ENCODE measurements at regions not wholly inside any gene's neighbourhood (a gene's known extent, or its start where the extent isn't known, plus 50 kb on each side); places are given as distances from the start of the nearest gene placed in this dataset.
"Not testable (repeated sequence)": the region's sequence is repeated elsewhere in the genome, so short reads cannot be mapped to it uniquely, and the experiment has no call there.

DNA sequence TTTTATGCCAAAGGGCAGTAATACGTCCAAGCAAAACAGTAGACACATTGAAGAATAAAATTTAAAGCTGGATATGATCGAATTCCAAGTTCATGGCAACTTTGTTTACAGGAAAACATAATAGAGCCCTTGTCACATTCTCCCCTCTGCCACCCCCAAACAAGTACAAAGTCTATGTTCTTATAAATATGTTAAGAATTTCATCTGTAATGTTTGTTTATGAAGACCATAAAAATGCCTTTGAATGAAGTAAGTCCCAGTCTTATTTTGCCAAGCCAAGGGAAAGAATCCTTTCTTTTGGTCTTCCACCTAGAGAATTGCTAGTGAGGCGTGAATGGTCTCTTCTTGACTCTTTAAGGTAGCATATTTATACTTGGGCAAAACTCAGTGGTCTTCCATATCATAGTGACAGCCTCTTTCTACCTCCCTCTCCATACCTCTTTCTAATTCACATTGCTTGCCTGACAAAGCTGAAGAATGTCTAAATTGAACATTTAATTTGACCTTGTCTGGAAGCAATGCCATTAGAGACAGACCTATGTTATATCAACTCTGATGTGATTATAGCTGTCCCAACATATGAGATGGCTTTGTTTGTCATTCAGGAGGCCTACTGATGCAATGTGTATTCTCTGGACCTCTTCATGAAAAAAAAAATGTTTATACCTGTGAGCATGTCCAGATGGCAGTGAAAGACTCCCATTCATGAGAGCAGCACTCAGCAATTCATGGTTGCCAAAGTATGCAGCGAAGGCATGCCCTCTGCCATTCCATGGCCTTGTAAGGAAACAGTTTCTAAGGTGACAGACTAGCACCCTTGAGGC, 70.6 kb upstream of the CCN2 start:
- no peak overlapping the region for H3K9ac ChIP-seq (ENCODE audit: low read length)
- H3K4me1 ChIP-seq (ENCODE audit: control insufficient read depth, insufficient read depth, low read length): peaks cover 5% of the 10 kb centered on the region
- H3K9me3 ChIP-seq (ENCODE audit: control insufficient read depth, low read length): no peaks in the 10 kb centered on the region
- no peaks in the 10 kb centered on the region for H3K36me3 ChIP-seq (ENCODE audit: control insufficient read depth, insufficient read depth, low read length)
- no peak overlapping the region for H3K4me3 ChIP-seq (ENCODE audit: low read length)
- no peaks in the 10 kb centered on the region for H3K27me3 ChIP-seq (ENCODE audit: control insufficient read depth, insufficient read depth, low read length)

DNA sequence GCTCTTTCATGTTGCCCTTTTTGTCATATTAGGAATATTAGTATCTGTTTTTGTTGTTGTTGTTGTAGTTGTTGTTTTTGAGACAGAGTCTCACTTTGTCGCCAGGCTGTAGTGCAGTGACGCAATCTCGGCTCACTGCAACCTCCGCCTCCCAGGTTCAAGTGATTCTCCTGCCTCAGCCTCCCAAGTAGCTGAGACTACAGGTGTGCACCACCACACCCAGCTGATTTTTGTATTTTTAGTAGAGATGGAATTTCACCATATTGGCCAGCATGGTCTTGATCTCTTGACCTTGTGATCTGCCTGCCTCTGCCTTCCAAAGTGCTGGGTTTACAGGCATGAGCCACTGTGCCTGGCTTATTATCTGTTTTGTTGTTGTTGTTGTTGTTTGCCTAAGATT, 69.7 kb upstream of the CCN2 start:
- not testable (repeated sequence) for H3K9ac ChIP-seq (ENCODE audit: low read length); H3K9me3 ChIP-seq (ENCODE audit: control insufficient read depth, low read length); H3K36me3 ChIP-seq (ENCODE audit: control insufficient read depth, insufficient read depth, low read length); H3K4me3 ChIP-seq (ENCODE audit: low read length); H3K27me3 ChIP-seq (ENCODE audit: control insufficient read depth, insufficient read depth, low read length); H3K4me1 ChIP-seq (ENCODE audit: control insufficient read depth, insufficient read depth, low read length)

DNA sequence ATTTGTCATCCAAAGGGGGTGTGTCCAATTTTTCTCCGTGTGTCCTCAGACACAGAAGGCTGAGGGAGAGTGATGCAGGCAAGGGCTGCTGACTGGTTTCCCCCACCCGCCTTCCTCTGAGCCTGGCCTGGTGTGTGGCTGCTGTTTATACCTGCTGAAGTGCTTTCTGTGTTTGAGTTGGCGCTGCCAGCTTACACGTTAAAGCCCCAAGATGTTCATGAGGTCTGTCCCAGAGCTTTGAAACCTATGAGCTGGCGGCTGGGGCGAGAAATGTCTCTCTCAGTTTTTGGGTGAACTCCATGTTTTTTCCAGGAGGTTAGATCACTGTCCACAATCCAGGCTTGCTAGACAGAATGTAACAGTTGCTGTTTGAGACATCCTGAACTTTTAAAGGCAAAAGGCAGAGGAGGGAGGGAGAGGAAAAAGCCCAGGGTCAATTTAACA, 69.0 kb upstream of the CCN2 start:
- Histone ChIP-seq H3K9me3 (ENCODE audit: control insufficient read depth, low read length) (no peaks in the 10 kb centered on the region), H3K4me3 (ENCODE audit: low read length) (no peak overlapping the region), H3K36me3 (ENCODE audit: control insufficient read depth, insufficient read depth, low read length) (no peaks in the 10 kb centered on the region), H3K4me1 (ENCODE audit: control insufficient read depth, insufficient read depth, low read length) (peaks cover 5% of the 10 kb centered on the region), H3K27me3 (ENCODE audit: control insufficient read depth, insufficient read depth, low read length) (no peaks in the 10 kb centered on the region), H3K9ac (ENCODE audit: low read length) (no peak overlapping the region)

DNA sequence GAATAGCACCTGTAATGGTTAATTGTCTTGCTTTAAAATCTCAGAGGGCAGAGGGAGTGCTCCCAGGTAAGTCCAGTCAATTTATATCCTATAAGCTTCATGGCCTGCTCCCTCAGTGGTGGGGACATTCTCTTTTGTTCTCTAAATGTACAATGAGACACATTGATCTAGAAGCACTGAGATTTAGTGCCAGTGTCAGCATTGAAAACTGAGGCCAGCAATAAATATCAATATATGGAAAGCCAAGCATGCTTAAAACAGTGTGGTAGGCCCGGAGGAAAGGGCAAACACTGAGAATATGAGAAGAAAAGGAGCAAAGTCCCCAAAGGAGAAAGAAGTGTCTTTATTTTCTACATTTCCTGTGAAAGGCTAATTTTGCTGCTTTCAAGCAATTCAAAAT, 68.4 kb upstream of the CCN2 start:
- H3K9me3 ChIP-seq (ENCODE audit: control insufficient read depth, low read length): no peaks in the 10 kb centered on the region
- no peaks in the 10 kb centered on the region for H3K27me3 ChIP-seq (ENCODE audit: control insufficient read depth, insufficient read depth, low read length)
- H3K4me1 ChIP-seq (ENCODE audit: control insufficient read depth, insufficient read depth, low read length): peaks cover 5% of the 10 kb centered on the region
- no peak overlapping the region for H3K4me3 ChIP-seq (ENCODE audit: low read length)
- no peak overlapping the region for H3K9ac ChIP-seq (ENCODE audit: low read length)
- H3K36me3 ChIP-seq (ENCODE audit: control insufficient read depth, insufficient read depth, low read length): no peaks in the 10 kb centered on the region

DNA sequence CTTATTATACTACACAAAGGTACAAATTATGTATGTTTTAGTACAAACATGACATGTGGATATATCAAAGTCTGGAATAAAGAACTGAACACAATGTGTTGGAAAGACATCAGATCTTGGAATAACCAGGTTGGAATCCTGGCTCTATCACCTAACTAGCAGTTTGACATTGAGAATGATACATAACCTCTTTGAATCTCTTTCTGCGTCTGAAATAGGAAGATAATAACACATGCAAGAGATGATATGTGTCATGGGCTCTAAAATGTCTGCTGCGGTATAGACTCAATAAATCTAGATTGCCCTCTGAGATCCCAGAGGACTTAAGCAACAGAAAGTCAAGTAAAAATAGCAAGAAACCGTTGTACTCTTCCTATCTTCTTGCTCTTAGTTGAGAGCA, 66.8 kb upstream of the CCN2 start:
- Histone ChIP-seq H3K4me3 (ENCODE audit: low read length) (no peak overlapping the region), H3K9me3 (ENCODE audit: control insufficient read depth, low read length) (no peaks in the 10 kb centered on the region), H3K27me3 (ENCODE audit: control insufficient read depth, insufficient read depth, low read length) (no peaks in the 10 kb centered on the region), H3K9ac (ENCODE audit: low read length) (no peak overlapping the region), H3K4me1 (ENCODE audit: control insufficient read depth, insufficient read depth, low read length) (peaks cover 5% of the 10 kb centered on the region), H3K36me3 (ENCODE audit: control insufficient read depth, insufficient read depth, low read length) (no peaks in the 10 kb centered on the region)

DNA sequence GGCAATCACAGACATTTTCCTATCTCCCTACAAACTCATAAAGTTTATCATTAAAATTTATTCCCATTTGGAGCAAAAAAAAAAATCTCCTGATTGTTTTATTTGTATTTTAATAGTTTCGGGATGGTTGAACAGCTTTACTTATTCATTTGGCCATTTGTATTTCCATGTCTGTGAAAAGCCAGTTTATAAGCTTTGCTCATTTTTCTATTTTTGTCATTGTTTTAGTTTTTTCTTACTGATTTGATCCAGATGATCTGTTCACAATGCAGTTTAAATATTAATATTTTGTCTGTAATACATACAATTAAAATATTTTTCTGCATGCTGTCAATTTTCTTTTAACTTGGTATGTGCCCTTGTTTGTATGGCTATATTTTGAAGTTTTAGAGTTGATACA, 65.2 kb upstream of the CCN2 start:
- H3K27me3 ChIP-seq (ENCODE audit: control insufficient read depth, insufficient read depth, low read length): no peaks in the 10 kb centered on the region
- no peak overlapping the region for H3K9ac ChIP-seq (ENCODE audit: low read length)
- H3K4me1 ChIP-seq (ENCODE audit: control insufficient read depth, insufficient read depth, low read length): peaks cover 5% of the 10 kb centered on the region
- H3K36me3 ChIP-seq (ENCODE audit: control insufficient read depth, insufficient read depth, low read length): no peaks in the 10 kb centered on the region
- no peak overlapping the region for H3K4me3 ChIP-seq (ENCODE audit: low read length)
- no peaks in the 10 kb centered on the region for H3K9me3 ChIP-seq (ENCODE audit: control insufficient read depth, low read length)

DNA sequence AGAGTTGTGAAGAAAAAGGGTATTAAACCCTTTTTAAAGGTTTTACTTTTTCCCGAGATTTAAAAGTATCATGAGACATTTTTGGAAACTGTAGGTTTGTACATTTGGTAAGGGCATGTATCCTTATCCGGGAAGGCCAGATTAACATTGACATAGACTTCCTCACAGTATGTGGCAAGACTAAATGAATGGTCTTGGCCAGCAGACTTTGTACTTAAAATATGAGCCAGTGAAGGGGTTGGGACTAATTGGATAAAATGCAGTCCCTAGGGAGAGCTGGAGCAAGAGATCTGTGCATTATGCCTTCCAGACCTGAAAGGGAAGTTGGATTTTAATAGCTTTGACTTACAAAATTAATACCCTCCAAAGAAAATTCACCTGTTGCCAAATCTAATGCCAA, 60.4 kb upstream of the CCN2 start:
- Histone ChIP-seq H3K4me1 (ENCODE audit: control insufficient read depth, insufficient read depth, low read length) (no peaks in the 10 kb centered on the region), H3K27me3 (ENCODE audit: control insufficient read depth, insufficient read depth, low read length) (no peaks in the 10 kb centered on the region), H3K36me3 (ENCODE audit: control insufficient read depth, insufficient read depth, low read length) (no peaks in the 10 kb centered on the region), H3K4me3 (ENCODE audit: low read length) (no peak overlapping the region), H3K9me3 (ENCODE audit: control insufficient read depth, low read length) (no peaks in the 10 kb centered on the region), H3K9ac (ENCODE audit: low read length) (no peak overlapping the region)

DNA sequence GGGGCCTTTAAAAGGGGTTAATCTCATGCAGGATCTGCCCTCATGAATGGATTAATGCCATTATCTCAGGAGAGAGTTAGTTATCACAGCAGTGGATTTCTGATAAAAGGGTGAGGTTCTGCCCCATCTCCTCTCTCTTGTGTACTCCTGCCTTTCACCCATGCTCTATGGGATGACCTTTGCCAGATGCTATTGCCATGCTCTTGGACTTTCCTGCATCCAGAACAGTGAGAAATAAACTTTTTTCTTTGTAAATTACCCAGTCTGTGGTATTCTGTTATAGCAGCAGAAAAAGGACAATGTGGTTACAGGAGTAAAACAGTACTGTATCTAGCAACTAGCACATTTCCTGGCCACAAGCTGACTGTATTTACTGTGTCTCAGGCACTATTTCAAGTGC, 58.0 kb upstream of the CCN2 start:
- Histone ChIP-seq H3K9me3 (ENCODE audit: control insufficient read depth, low read length) (no peaks in the 10 kb centered on the region), H3K27me3 (ENCODE audit: control insufficient read depth, insufficient read depth, low read length) (no peaks in the 10 kb centered on the region), H3K36me3 (ENCODE audit: control insufficient read depth, insufficient read depth, low read length) (no peaks in the 10 kb centered on the region), H3K4me1 (ENCODE audit: control insufficient read depth, insufficient read depth, low read length) (peaks cover 6% of the 10 kb centered on the region), H3K4me3 (ENCODE audit: low read length) (no peak overlapping the region), H3K9ac (ENCODE audit: low read length) (no peak overlapping the region)

DNA sequence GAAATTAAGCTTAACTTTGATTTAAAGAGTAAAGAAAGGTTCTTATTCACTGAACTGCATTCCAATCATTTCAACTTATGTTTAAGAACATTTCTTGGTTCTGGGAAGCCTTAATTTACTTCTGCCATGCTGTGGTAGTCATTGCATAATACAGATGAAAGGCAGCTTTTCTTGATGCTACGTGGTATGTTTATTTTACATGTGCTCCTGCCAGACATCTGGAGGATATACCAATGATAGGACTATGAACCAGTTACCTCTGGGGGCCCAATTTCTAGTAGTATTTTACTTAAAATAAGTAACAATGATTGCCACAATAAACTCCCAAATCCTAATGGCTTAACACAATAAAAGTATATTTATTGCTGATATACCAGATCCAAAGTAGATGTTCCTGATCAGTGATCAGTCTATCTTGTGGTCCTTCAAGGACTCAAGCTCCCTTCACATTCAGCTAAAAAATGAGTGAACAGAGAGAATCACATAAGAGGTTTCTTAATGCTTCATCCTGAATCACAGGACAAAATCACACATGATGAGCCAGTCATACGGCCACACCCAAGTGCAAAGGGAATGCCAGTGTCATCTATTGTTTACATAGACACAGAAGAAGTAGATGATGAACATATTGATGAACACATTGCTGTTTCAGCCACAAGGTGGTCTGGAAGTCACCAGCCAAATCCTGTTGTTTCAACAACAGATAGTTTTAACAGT, 56.5 kb upstream of the CCN2 start:
- Histone ChIP-seq H3K36me3 (ENCODE audit: control insufficient read depth, insufficient read depth, low read length) (no peaks in the 10 kb centered on the region), H3K9ac (ENCODE audit: low read length) (no peak overlapping the region), H3K27me3 (ENCODE audit: control insufficient read depth, insufficient read depth, low read length) (no peaks in the 10 kb centered on the region), H3K4me3 (ENCODE audit: low read length) (no peak overlapping the region), H3K4me1 (ENCODE audit: control insufficient read depth, insufficient read depth, low read length) (peaks cover 6% of the 10 kb centered on the region), H3K9me3 (ENCODE audit: control insufficient read depth, low read length) (no peaks in the 10 kb centered on the region)

DNA sequence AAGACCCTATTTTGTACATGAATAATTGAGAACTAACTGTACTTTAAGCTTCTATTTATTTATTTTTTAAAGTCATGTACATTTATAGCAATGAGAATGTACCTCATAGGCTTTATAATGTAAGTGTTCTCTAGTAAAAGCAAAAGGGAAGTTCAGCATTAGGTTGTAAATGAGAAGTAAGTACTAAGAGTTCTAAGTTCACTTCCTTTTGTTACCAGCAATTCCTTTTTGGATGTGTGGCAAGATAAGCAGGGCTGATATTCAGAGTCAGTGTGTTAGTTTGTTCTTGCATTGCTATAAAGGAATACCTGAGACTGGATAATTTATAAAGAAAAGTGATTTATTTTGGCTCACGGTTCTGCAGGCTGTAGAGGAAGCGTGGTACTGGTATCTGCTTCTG, 54.0 kb upstream of the CCN2 start:
- H3K4me3 ChIP-seq (ENCODE audit: low read length): no peak overlapping the region
- H3K36me3 ChIP-seq (ENCODE audit: control insufficient read depth, insufficient read depth, low read length): no peaks in the 10 kb centered on the region
- H3K9ac ChIP-seq (ENCODE audit: low read length): no peak overlapping the region
- H3K27me3 ChIP-seq (ENCODE audit: control insufficient read depth, insufficient read depth, low read length): no peaks in the 10 kb centered on the region
- H3K9me3 ChIP-seq (ENCODE audit: control insufficient read depth, low read length): no peaks in the 10 kb centered on the region
- H3K4me1 ChIP-seq (ENCODE audit: control insufficient read depth, insufficient read depth, low read length): peaks cover 6% of the 10 kb centered on the region

DNA sequence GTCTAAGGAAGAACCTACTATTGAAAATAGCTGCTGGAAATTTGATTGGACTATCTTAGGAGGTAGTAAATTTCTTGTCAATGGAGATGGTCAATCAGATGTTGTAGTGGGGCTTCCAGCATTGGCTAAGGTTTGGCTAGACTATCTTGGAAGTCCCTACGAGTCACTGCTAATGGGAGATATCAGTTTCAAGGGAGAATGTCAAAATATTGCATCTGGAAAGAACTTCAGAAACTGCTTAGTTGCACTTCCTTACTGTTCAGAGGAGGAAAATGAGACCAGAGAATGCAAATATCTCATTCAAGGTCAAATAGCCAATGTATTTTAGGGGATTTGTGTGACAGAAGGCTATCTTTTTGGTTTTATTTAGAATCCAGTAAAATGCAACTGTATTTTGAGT, 53.5 kb upstream of the CCN2 start:
- no peaks in the 10 kb centered on the region for H3K36me3 ChIP-seq (ENCODE audit: control insufficient read depth, insufficient read depth, low read length)
- H3K4me1 ChIP-seq (ENCODE audit: control insufficient read depth, insufficient read depth, low read length): peaks cover 6% of the 10 kb centered on the region
- no peaks in the 10 kb centered on the region for H3K9me3 ChIP-seq (ENCODE audit: control insufficient read depth, low read length)
- no peak overlapping the region for H3K4me3 ChIP-seq (ENCODE audit: low read length)
- no peak overlapping the region for H3K9ac ChIP-seq (ENCODE audit: low read length)
- no peaks in the 10 kb centered on the region for H3K27me3 ChIP-seq (ENCODE audit: control insufficient read depth, insufficient read depth, low read length)

DNA sequence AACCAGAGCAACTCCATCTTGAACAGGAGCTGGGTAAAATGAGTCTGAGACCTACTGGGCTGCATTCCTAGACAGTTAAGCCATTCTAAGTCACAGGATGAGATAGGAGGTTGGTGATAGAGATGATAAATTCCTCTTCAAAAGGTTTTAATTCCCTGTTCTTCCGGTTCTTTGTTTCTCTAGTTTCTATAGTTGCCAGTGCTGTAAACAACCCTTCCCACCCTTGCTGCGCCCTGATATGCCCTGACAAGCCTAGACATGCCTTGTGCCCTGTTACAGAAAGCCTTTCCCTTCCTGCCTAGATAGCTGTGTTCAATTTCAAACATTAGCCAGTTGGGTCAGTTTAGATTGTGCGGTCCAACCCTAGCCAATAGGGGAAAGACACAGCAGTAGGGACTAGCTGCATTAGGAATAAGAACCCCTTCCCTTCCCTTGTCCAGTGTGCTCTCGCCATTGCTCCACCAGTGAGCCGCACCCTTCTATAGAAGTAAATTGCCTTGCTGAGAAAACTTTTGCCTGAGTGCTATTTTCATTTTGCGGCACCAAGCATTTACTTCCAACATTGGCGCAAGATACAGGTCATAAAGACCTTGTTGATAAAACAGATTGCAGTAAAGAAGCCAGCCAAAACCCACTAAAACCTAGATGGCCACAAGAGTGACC, 52.5 kb upstream of the CCN2 start:
- Histone ChIP-seq H3K4me1 (ENCODE audit: control insufficient read depth, insufficient read depth, low read length) (peaks cover 6% of the 10 kb centered on the region), H3K9ac (ENCODE audit: low read length) (no peak overlapping the region), H3K27me3 (ENCODE audit: control insufficient read depth, insufficient read depth, low read length) (no peaks in the 10 kb centered on the region), H3K36me3 (ENCODE audit: control insufficient read depth, insufficient read depth, low read length) (no peaks in the 10 kb centered on the region), H3K9me3 (ENCODE audit: control insufficient read depth, low read length) (no peaks in the 10 kb centered on the region), H3K4me3 (ENCODE audit: low read length) (no peak overlapping the region)

Data from mucosa of stomach (tissue), 1 donor.